K562 (cell line): ENCODE measurements at regions not wholly inside any gene's neighbourhood (a gene's known extent, or its start where the extent isn't known, plus 50 kb on each side); places are given as distances from the start of the nearest gene placed in this dataset.

Experiments used
- ATAC-seq: fragments of 200-7000 bp; cut with Tn5 transposase; 3 replicates; pipeline ENCODE4 v1.9.1; 2020; ENCODE audit warnings: moderate library complexity
- BruUV-seq: library from RNA; stranded (reverse); fragments of 400-500 nt; replicated peaks from 2 replicates; lab custom pipeline; 2021; lab: Mats Ljungman, UMichigan
- CTCF ChIA-PET: fragments of 300-600 bp; formaldehyde crosslinking; extraction: SDS; loops from one replicate; lab custom pipeline; 2021; ENCODE audit warnings: low intra/inter-chr PET ratio; lab: Yijun Ruan, JAX
- POLR2A ChIA-PET: fragments of 300-600, 350-650 bp; sonication (Branson Sonifier 250); formaldehyde crosslinking; extraction: SDS; loops from one replicate; lab custom pipeline; 2021; ENCODE audit warnings: antibody characterized with exemption, inconsistent platforms; lab: Yijun Ruan, JAX
- DNase-seq, 4 experiments: peaks; one replicate each; pipeline versions ENCODE4 v3.0.0 to v3.0.0-alpha.2; 2011 to 2018; ENCODE audit warnings: low spot score in 3 of 4, mixed read lengths in 3 of 4; ENCODE audit errors: extremely low read depth in 1 of 4
- FAIRE-seq: peaks from 2 replicates; lab custom pipeline; 2011; peaks lifted over from hg19 to GRCh38; lab: Jason Lieb, UNC
- H2AFZ ChIP-seq: 2 replicates; pipeline ENCODE4 v1.6.0; 2011; ENCODE audit warnings: low read depth, low read length, control low read depth, inconsistent platforms
- H3K27ac ChIP-seq: fragments of 200-600 bp; 3 replicates; pipeline ENCODE4 v1.8.0; 2011; ENCODE audit warnings: low read depth, mild to moderate bottlenecking, control low read depth, inconsistent platforms, low read length, moderate library complexity, mixed read lengths; ENCODE audit errors: extremely low read depth
- H3K27me3 ChIP-seq, 2 experiments: fragments of 300-600 bp in 1 of 2; 2 replicates in 1 of 2; 3 replicates in 1 of 2; pipeline versions ENCODE4 v1.6.0 to v1.8.0; 2011; ENCODE audit warnings: inconsistent platforms in 2 of 2, low read length in 2 of 2, mild to moderate bottlenecking in 1 of 2, mixed read lengths in 1 of 2, moderate library complexity in 1 of 2; ENCODE audit not compliant: control insufficient read depth in 2 of 2, insufficient read depth in 2 of 2
- H3K36me3 ChIP-seq: fragments of 300-600 bp; 3 replicates; pipeline ENCODE4 v1.8.0; 2011; ENCODE audit warnings: mild to moderate bottlenecking, low read length, inconsistent platforms; ENCODE audit not compliant: control insufficient read depth, insufficient read depth
- H3K4me1 ChIP-seq, 2 experiments: fragments of 200-600 bp in 1 of 2; replicated peaks in 1 of 2; 2 replicates in 1 of 2; 3 replicates in 1 of 2; pipeline versions ENCODE4 v1.5.1 to v1.8.0; 2011; ENCODE audit warnings: inconsistent platforms in 2 of 2, low read length in 2 of 2, mild to moderate bottlenecking in 1 of 2, mixed read lengths in 1 of 2, moderate library complexity in 1 of 2; ENCODE audit not compliant: control insufficient read depth in 2 of 2, insufficient read depth in 2 of 2
- H3K4me2 ChIP-seq: 2 replicates; pipeline ENCODE4 v1.6.1; 2011; ENCODE audit warnings: low read length, control low read depth, inconsistent platforms, mixed read lengths; ENCODE audit not compliant: insufficient read depth
- H3K4me3 ChIP-seq: fragments of 200-600 bp; sonication (generic), shearing (Covaris generic); 2 replicates; pipeline ENCODE4 v1.5.1; 2016; ENCODE audit warnings: control low read depth, inconsistent platforms
- H3K79me2 ChIP-seq: fragments of 200-600 bp; 3 replicates; pipeline ENCODE4 v1.8.0; 2011; ENCODE audit warnings: low read length, inconsistent platforms; ENCODE audit not compliant: control insufficient read depth, insufficient read depth
- H3K9ac ChIP-seq, 2 experiments: 2 replicates each; pipeline versions ENCODE4 v1.6.0 to v1.6.1; 2011; ENCODE audit warnings: low read depth in 2 of 2, low read length in 2 of 2, control low read depth in 1 of 2, inconsistent platforms in 1 of 2, mild to moderate bottlenecking in 1 of 2, mixed read lengths in 1 of 2; ENCODE audit not compliant: insufficient read depth in 1 of 2
- H3K9me1 ChIP-seq: one replicate; pipeline ENCODE4 v1.6.0; 2011; ENCODE audit warnings: inconsistent platforms, mild to moderate bottlenecking, low read length, moderate library complexity; ENCODE audit not compliant: control insufficient read depth, insufficient read depth
- H3K9me3 ChIP-seq: replicated peaks from 2 replicates; pipeline ENCODE4 v1.5.1; 2011; ENCODE audit warnings: low read depth, low read length, inconsistent platforms; ENCODE audit not compliant: control insufficient read depth, insufficient read depth
- H4K20me1 ChIP-seq: replicated peaks from 2 replicates; pipeline ENCODE4 v1.6.1; 2011; ENCODE audit warnings: low read length, inconsistent platforms, mixed read lengths; ENCODE audit not compliant: control insufficient read depth, insufficient read depth
- BCL6 ChIP-seq: fragments of 250-450 bp; sonication (Bioruptor Pico); IDR thresholded peaks from 2 replicates; pipeline ENCODE4 v1.4.0; 2020
- CCNT2 ChIP-seq: IDR thresholded peaks from 2 replicates; pipeline ENCODE4 v1.6.1; 2011; ENCODE audit warnings: borderline replicate concordance, low read depth, mild to moderate bottlenecking, moderate library complexity, mixed read lengths, low read length; ENCODE audit not compliant: insufficient read length; ENCODE audit errors: extremely low read depth
- CHD2 ChIP-seq: IDR thresholded peaks from 2 replicates; pipeline ENCODE4 v1.6.1; 2011; ENCODE audit warnings: low read depth, low read length
- CREB1 ChIP-seq, 2 experiments: sonication (generic) in 1 of 2; formaldehyde crosslinking in 1 of 2; IDR thresholded peaks; 2 replicates each; pipeline versions ENCODE4 v1.6.1 to v1.8.0; 2012 to 2022; ENCODE audit warnings: inconsistent platforms in 1 of 2, mild to moderate bottlenecking in 1 of 2, missing genetic modification reagents in 1 of 2, moderate library complexity in 1 of 2
- KAT7 ChIP-seq: sonication (generic); formaldehyde crosslinking; IDR thresholded peaks from 2 replicates; pipeline ENCODE4 v1.8.0; 2022; ENCODE audit warnings: missing genetic modification reagents, mild to moderate bottlenecking, borderline replicate concordance
- KAT8 ChIP-seq: fragments of 450-650 bp; IDR thresholded peaks from 2 replicates; pipeline ENCODE4 v1.6.1; 2016; ENCODE audit warnings: low read depth, mild to moderate bottlenecking
- L3MBTL2 ChIP-seq: fragments of 450-650 bp; IDR thresholded peaks from 2 replicates; pipeline ENCODE4 v1.6.1; 2016; ENCODE audit warnings: mild to moderate bottlenecking, moderate library complexity
- MEF2D ChIP-seq: conservative IDR thresholded peaks from 2 replicates; pipeline ENCODE4 v1.6.1; 2016; ENCODE audit warnings: low read depth, missing genetic modification characterization, missing compliant biosample characterization
- ZNF184 ChIP-seq: sonication (generic); formaldehyde crosslinking; IDR thresholded peaks from 2 replicates; pipeline ENCODE4 v1.5.0; 2020; ENCODE audit warnings: missing genetic modification reagents
- ZNF232 ChIP-seq: sonication (generic); formaldehyde crosslinking; IDR thresholded peaks from 2 replicates; pipeline ENCODE4 v1.8.0; 2022; ENCODE audit warnings: mild to moderate bottlenecking, missing genetic modification reagents
- ZNF354B ChIP-seq: fragments of 250-450 bp; sonication (Bioruptor Pico); IDR thresholded peaks from 2 replicates; pipeline ENCODE4 v1.4.0; 2020
- WGBS: fragments of 100-300 bp; shearing (Covaris generic); methylation state at CpG from one replicate; pipeline ENCODE4 v1.1.6; 2016; ENCODE audit warnings: low coverage, mixed read lengths; ENCODE audit not compliant: insufficient coverage; ENCODE audit errors: missing lambda C conversion rate; 5-methylcytosine and 5-hydroxymethylcytosine counted together
- in situ Hi-C: fragments of 300-500 bp; cut with MboI; formaldehyde crosslinking; loops from 4 replicates; pipeline ENCODE4 v1.15.0; 2018; ENCODE audit warnings: inconsistent platforms, mixed read lengths
- intact Hi-C: fragments of 100-400 bp; cut with micrococcal nuclease; formaldehyde crosslinking; loops from 2 replicates; pipeline ENCODE4 v1.14.2; 2022

DNA sequence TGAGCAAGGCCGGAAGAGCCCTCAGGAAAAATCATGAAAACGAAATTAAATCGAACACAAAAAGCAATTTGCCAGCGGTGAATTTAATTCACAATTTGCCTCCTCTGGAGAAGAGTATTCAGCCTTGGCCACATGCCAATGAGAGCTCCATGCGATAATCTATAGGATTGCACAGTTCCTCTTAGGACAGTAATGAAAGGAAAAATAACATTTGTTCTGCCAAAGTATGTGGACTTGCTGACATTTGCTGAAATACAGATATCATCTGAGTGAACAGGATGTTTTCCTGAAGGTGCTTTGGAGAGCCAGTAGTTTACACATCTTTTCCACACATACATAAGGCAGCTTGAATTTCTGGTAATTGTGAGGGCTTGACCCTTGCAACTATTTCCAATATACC, 188.6 kb upstream of the PDZRN3 start:
- TF ChIP-seq KAT7 (CRISPR knock-in tag), result no peak
- no peak for TF ChIP-seq CHD2
- TF ChIP-seq MEF2D (tag), result no peak
- no peak for TF ChIP-seq CCNT2
- no peak for TF ChIP-seq ZNF232 (CRISPR knock-in tag)
- no peak for TF ChIP-seq ZNF184 (CRISPR knock-in tag)
- TF ChIP-seq KAT8, result no peak
- no peak for TF ChIP-seq BCL6 (CRISPR knock-in tag)
- no peak for TF ChIP-seq CREB1 (IDR thresholded peaks at IDR 0.05)
- TF ChIP-seq CREB1 (CRISPR knock-in tag; IDR thresholded peaks at IDR 0.05), result no peak
- no peak for TF ChIP-seq L3MBTL2
- no peak for TF ChIP-seq ZNF354B (CRISPR knock-in tag)
- TF ChIP-seq, all 486 proteins: peak for 0
- Histone ChIP-seq H3K4me3 (no peak overlapping the region), H3K9me1 (no peaks in the 10 kb centered on the region), H4K20me1 (no peaks in the 10 kb centered on the region), H3K36me3 (no peaks in the 10 kb centered on the region), H3K9ac (no peak overlapping the region), H3K4me1 (no peaks in the 10 kb centered on the region), H3K27me3 (no peaks in the 10 kb centered on the region), H3K27ac (no peak overlapping the region), H3K4me2 (no peak overlapping the region), H3K79me2 (no peaks in the 10 kb centered on the region), H2AFZ (no peak overlapping the region), H3K9me3 (no peaks in the 10 kb centered on the region)
- POLR2A ChIA-PET, result no interaction called here
- in situ Hi-C loops (no loop called here), intact Hi-C loops (no loop called here)
- ATAC-seq (no peak), FAIRE-seq (no peak), DNase-seq (no peak)
- CTCF ChIA-PET, result no interaction called here
- no TSS peak for BruUV-seq
- 2% methylated on average over 5 of the region's 5 CpGs for WGBS
